ENCODE measurements at regions not wholly inside any gene's neighbourhood (a gene's known extent, or its start where the extent isn't known, plus 50 kb on each side); places are given as distances from the start of the nearest gene placed in this dataset.

GRCh38 chr5:135248801-135249231 lies 150.2 kb downstream of the MACROH2A1 start:
- Histone ChIP-seq H3K79me1 (ENCODE audit: low read length) (no peaks in the 10 kb centered on the region), H3K79me2 (ENCODE audit: control insufficient read depth, insufficient read depth, low read length, poor library complexity) (no peaks in the 10 kb centered on the region), H2AFZ (ENCODE audit: insufficient read depth, low read length, poor library complexity) (no peak overlapping the region), H2BK12ac (ENCODE audit: low read length) (no peak overlapping the region), H4K91ac (ENCODE audit: low read depth, low read length) (no peak overlapping the region), H4K12ac (ENCODE audit: low read depth, low read length) (no peak overlapping the region), H3K9me3 (ENCODE audit: insufficient read depth, low read depth, low read length) (peaks cover 3% of the 10 kb centered on the region), H3K23ac (ENCODE audit: low read length) (no peak overlapping the region), H3K27me3 (ENCODE audit: insufficient read depth, low read length) (no peaks in the 10 kb centered on the region), H2AK5ac (ENCODE audit: low read length) (no peak overlapping the region), H3K18ac (ENCODE audit: low read length) (no peak overlapping the region), H3K4ac (ENCODE audit: low read depth, low read length) (no peak overlapping the region), H3K27ac (ENCODE audit: low read depth, low read length) (no peak overlapping the region), H2BK120ac (ENCODE audit: insufficient read depth, low read length, poor library complexity) (no peak overlapping the region), H3K9ac (ENCODE audit: low read length) (no peak overlapping the region), H3K4me1 (ENCODE audit: control insufficient read depth in 1 of 2, insufficient read depth in 2 of 2, low read length in 2 of 2) (peaks cover 3% of the 10 kb centered on the region in 2 experiments), H3K4me2 (ENCODE audit: low read length) (no peak overlapping the region), H3K36me3 (ENCODE audit: control insufficient read depth in 1 of 2, insufficient read depth in 2 of 2, low read length in 2 of 2) (no peaks in the 10 kb centered on the region), H3K4me3 (ENCODE audit: low read depth, low read length) (no peak overlapping the region), H4K8ac (ENCODE audit: low read depth, low read length) (no peak overlapping the region), H3K14ac (ENCODE audit: low read length) (no peak overlapping the region), H2BK5ac (ENCODE audit: low read depth, low read length, poor library complexity) (no peak overlapping the region)
- no CpG with 5 or more reads among the region's 8 CpGs for WGBS (ENCODE audit: extremely low coverage, insufficient coverage, insufficient read length)
- no peak for DNase-seq

GRCh38 chr5:135246923-135247795 lies 151.9 kb downstream of the MACROH2A1 start:
- no peaks in the 10 kb centered on the region for H3K79me2 ChIP-seq (ENCODE audit: control insufficient read depth, insufficient read depth, low read length, poor library complexity)
- H3K23ac ChIP-seq (ENCODE audit: low read length): no peak overlapping the region
- H3K14ac ChIP-seq (ENCODE audit: low read length): no peak overlapping the region
- no peak overlapping the region for H2BK120ac ChIP-seq (ENCODE audit: insufficient read depth, low read length, poor library complexity)
- peak in 1 of 2 donors; percentile 51 for DNase-seq
- no peak overlapping the region for H3K4me2 ChIP-seq (ENCODE audit: low read length)
- H3K4ac ChIP-seq (ENCODE audit: low read depth, low read length): no peak overlapping the region
- no peak overlapping the region for H2BK12ac ChIP-seq (ENCODE audit: low read length)
- no peak overlapping the region for H4K8ac ChIP-seq (ENCODE audit: low read depth, low read length)
- no peaks in the 10 kb centered on the region for H3K27me3 ChIP-seq (ENCODE audit: insufficient read depth, low read length)
- H3K18ac ChIP-seq (ENCODE audit: low read length): no peak overlapping the region
- H3K4me3 ChIP-seq (ENCODE audit: low read depth, low read length): no peak overlapping the region
- no peaks in the 10 kb centered on the region for H3K36me3 ChIP-seq (ENCODE audit: control insufficient read depth in 1 of 2, insufficient read depth in 2 of 2, low read length in 2 of 2)
- H3K9ac ChIP-seq (ENCODE audit: low read length): no peak overlapping the region
- no peak overlapping the region for H2AK5ac ChIP-seq (ENCODE audit: low read length)
- no peak overlapping the region for H3K27ac ChIP-seq (ENCODE audit: low read depth, low read length)
- peaks cover 3% of the 10 kb centered on the region for H3K9me3 ChIP-seq (ENCODE audit: insufficient read depth, low read depth, low read length)
- no peak overlapping the region for H4K91ac ChIP-seq (ENCODE audit: low read depth, low read length)
- no CpG with 5 or more reads among the region's 28 CpGs for WGBS (ENCODE audit: extremely low coverage, insufficient coverage, insufficient read length)
- H4K12ac ChIP-seq (ENCODE audit: low read depth, low read length): no peak overlapping the region
- no peaks in the 10 kb centered on the region for H3K79me1 ChIP-seq (ENCODE audit: low read length)
- no peak overlapping the region for H2AFZ ChIP-seq (ENCODE audit: insufficient read depth, low read length, poor library complexity)
- H2BK5ac ChIP-seq (ENCODE audit: low read depth, low read length, poor library complexity): no peak overlapping the region
- H3K4me1 ChIP-seq (ENCODE audit: control insufficient read depth in 1 of 2, insufficient read depth in 2 of 2, low read length in 2 of 2): peaks cover 3% of the 10 kb centered on the region in 2 experiments

- Histone ChIP-seq H4K8ac (ENCODE audit: low read depth, low read length) (no peak overlapping the region), H2AK5ac (ENCODE audit: low read length) (no peak overlapping the region)
Measured at GRCh38 chr5:135246605-135246922, 152.5 kb downstream of the MACROH2A1 start.

GRCh38 chr5:135245521-135246499 lies 153.2 kb downstream of the MACROH2A1 start:
- Histone ChIP-seq H3K18ac (ENCODE audit: low read length) (no peak overlapping the region), H2AK5ac (ENCODE audit: low read length) (no peak overlapping the region), H3K9me3 (ENCODE audit: insufficient read depth, low read depth, low read length) (peaks cover 3% of the 10 kb centered on the region), H3K36me3 (ENCODE audit: control insufficient read depth in 1 of 2, insufficient read depth in 2 of 2, low read length in 2 of 2) (no peaks in the 10 kb centered on the region), H4K8ac (ENCODE audit: low read depth, low read length) (no peak overlapping the region), H3K79me2 (ENCODE audit: control insufficient read depth, insufficient read depth, low read length, poor library complexity) (no peaks in the 10 kb centered on the region), H4K12ac (ENCODE audit: low read depth, low read length) (no peak overlapping the region), H3K79me1 (ENCODE audit: low read length) (no peaks in the 10 kb centered on the region), H3K9ac (ENCODE audit: low read length) (no peak overlapping the region), H2AFZ (ENCODE audit: insufficient read depth, low read length, poor library complexity) (no peak overlapping the region), H3K27me3 (ENCODE audit: insufficient read depth, low read length) (no peaks in the 10 kb centered on the region), H3K4me2 (ENCODE audit: low read length) (no peak overlapping the region), H3K4me3 (ENCODE audit: low read depth, low read length) (no peak overlapping the region), H2BK12ac (ENCODE audit: low read length) (no peak overlapping the region), H2BK5ac (ENCODE audit: low read depth, low read length, poor library complexity) (no peak overlapping the region), H4K91ac (ENCODE audit: low read depth, low read length) (no peak overlapping the region), H3K4me1 (ENCODE audit: control insufficient read depth in 1 of 2, insufficient read depth in 2 of 2, low read length in 2 of 2) (peaks cover 3% of the 10 kb centered on the region in 2 experiments), H2BK120ac (ENCODE audit: insufficient read depth, low read length, poor library complexity) (no peak overlapping the region), H3K27ac (ENCODE audit: low read depth, low read length) (no peak overlapping the region), H3K4ac (ENCODE audit: low read depth, low read length) (no peak overlapping the region), H3K23ac (ENCODE audit: low read length) (no peak overlapping the region), H3K14ac (ENCODE audit: low read length) (no peak overlapping the region)
- no CpG with 5 or more reads among the region's 8 CpGs for WGBS (ENCODE audit: extremely low coverage, insufficient coverage, insufficient read length)
- peak in 1 of 2 donors; percentile 68 for DNase-seq

More at GRCh38 chr5:135246605-135246922, 152.5 kb downstream of the MACROH2A1 start:
- WGBS (ENCODE audit: extremely low coverage, insufficient coverage, insufficient read length): no CpG with 5 or more reads among the region's 5 CpGs
- no peak overlapping the region for H3K14ac ChIP-seq (ENCODE audit: low read length)
- peaks cover 3% of the 10 kb centered on the region for H3K9me3 ChIP-seq (ENCODE audit: insufficient read depth, low read depth, low read length)
- peaks cover 3% of the 10 kb centered on the region in 2 experiments for H3K4me1 ChIP-seq (ENCODE audit: control insufficient read depth in 1 of 2, insufficient read depth in 2 of 2, low read length in 2 of 2)
- H3K36me3 ChIP-seq (ENCODE audit: control insufficient read depth in 1 of 2, insufficient read depth in 2 of 2, low read length in 2 of 2): no peaks in the 10 kb centered on the region
- no peak overlapping the region for H2BK120ac ChIP-seq (ENCODE audit: insufficient read depth, low read length, poor library complexity)
- no peak overlapping the region for H4K12ac ChIP-seq (ENCODE audit: low read depth, low read length)
- no peak overlapping the region for H3K9ac ChIP-seq (ENCODE audit: low read length)
- no peak overlapping the region for H2AFZ ChIP-seq (ENCODE audit: insufficient read depth, low read length, poor library complexity)
- no peak overlapping the region for H3K4me2 ChIP-seq (ENCODE audit: low read length)
- no peak overlapping the region for H2BK12ac ChIP-seq (ENCODE audit: low read length)
- no peak overlapping the region for H3K4me3 ChIP-seq (ENCODE audit: low read depth, low read length)
- H3K23ac ChIP-seq (ENCODE audit: low read length): no peak overlapping the region
- no peak for DNase-seq
- H3K79me1 ChIP-seq (ENCODE audit: low read length): no peaks in the 10 kb centered on the region
- H3K79me2 ChIP-seq (ENCODE audit: control insufficient read depth, insufficient read depth, low read length, poor library complexity): no peaks in the 10 kb centered on the region
- H3K27me3 ChIP-seq (ENCODE audit: insufficient read depth, low read length): no peaks in the 10 kb centered on the region
- H2BK5ac ChIP-seq (ENCODE audit: low read depth, low read length, poor library complexity): no peak overlapping the region
- H3K18ac ChIP-seq (ENCODE audit: low read length): no peak overlapping the region
- H3K4ac ChIP-seq (ENCODE audit: low read depth, low read length): no peak overlapping the region
- H3K27ac ChIP-seq (ENCODE audit: low read depth, low read length): no peak overlapping the region
- H4K91ac ChIP-seq (ENCODE audit: low read depth, low read length): no peak overlapping the region
